K562 (cell line): ENCODE measurements at regions not wholly inside any gene's neighbourhood (a gene's known extent, or its start where the extent isn't known, plus 50 kb on each side); places are given as distances from the start of the nearest gene placed in this dataset.
A peak's percentile ranks its signal among the peaks of the same experiment; 100 is the strongest.

Source experiments
- BACH1 ChIP-seq: fragments of 200-800 bp; sonication (Bioruptor generic); IDR thresholded peaks from 2 replicates; pipeline ENCODE4 v1.6.1; 2016; ENCODE audit warnings: missing genetic modification characterization, missing compliant biosample characterization
- C11orf30 ChIP-seq: fragments of 450-650 bp; IDR thresholded peaks from 2 replicates; pipeline ENCODE4 v1.6.1; 2016; ENCODE audit warnings: low read depth, mild to moderate bottlenecking
- ELF1 ChIP-seq: fragments of 200-800 bp; sonication (Bioruptor generic); IDR thresholded peaks from 2 replicates; pipeline ENCODE4 v1.6.1; 2016; ENCODE audit warnings: missing genetic modification characterization, missing compliant biosample characterization
- JUN ChIP-seq, 2 experiments: sonication (generic) in 1 of 2; formaldehyde crosslinking in 1 of 2; IDR thresholded peaks; 2 replicates each; pipeline versions ENCODE4 v1.6.1 to v1.8.0; 2012 to 2022; ENCODE audit warnings: borderline replicate concordance in 2 of 2, mild to moderate bottlenecking in 2 of 2, improper control_type of control experiment in 1 of 2, low read depth in 1 of 2, low read length in 1 of 2, missing genetic modification reagents in 1 of 2
- L3MBTL2 ChIP-seq: fragments of 450-650 bp; IDR thresholded peaks from 2 replicates; pipeline ENCODE4 v1.6.1; 2016; ENCODE audit warnings: mild to moderate bottlenecking, moderate library complexity
- MAFG ChIP-seq: fragments of 450-650 bp; conservative IDR thresholded peaks from 2 replicates; pipeline ENCODE4 v1.6.1; 2016; ENCODE audit warnings: missing genetic modification characterization, missing compliant biosample characterization
- MECOM ChIP-seq: fragments of 250-450 bp; sonication (Bioruptor Pico); IDR thresholded peaks from 2 replicates; pipeline ENCODE4 v1.8.0; 2022; ENCODE audit warnings: inconsistent platforms
- NBN ChIP-seq: fragments of 450-650 bp; IDR thresholded peaks from 2 replicates; pipeline ENCODE4 v1.6.1; 2016; ENCODE audit warnings: low read depth, mild to moderate bottlenecking
- POU5F1 ChIP-seq: fragments of 150-350 bp; IDR thresholded peaks from 2 replicates; pipeline ENCODE4 v1.6.1; 2014; ENCODE audit warnings: borderline replicate concordance, low read length, low read depth, mild to moderate bottlenecking; ENCODE audit not compliant: partially characterized antibody
- RBFOX2 ChIP-seq: fragments of 200-400 bp; formaldehyde crosslinking; IDR thresholded peaks from 2 replicates; pipeline ENCODE4 v1.6.1; 2017; ENCODE audit warnings: low read depth, mild to moderate bottlenecking, low read length, moderate library complexity
- SIN3A ChIP-seq, 2 experiments: fragments of 150-350 bp in 1 of 2; IDR thresholded peaks; 2 replicates each; pipeline ENCODE4 v1.6.1; 2011 to 2016; ENCODE audit warnings: borderline replicate concordance in 2 of 2, low read depth in 2 of 2, low read length in 2 of 2, mild to moderate bottlenecking in 2 of 2, moderate library complexity in 2 of 2; ENCODE audit not compliant: control insufficient read depth in 1 of 2
- SMARCA4 ChIP-seq: fragments of 450-650 bp; IDR thresholded peaks from 2 replicates; pipeline ENCODE4 v1.6.1; 2016
- TF ChIP-seq, protein P1 (sequence below): fragments of 250-450 bp; sonication (Bioruptor Pico); IDR thresholded peaks from 2 replicates; pipeline ENCODE4 v1.4.0; 2020; ENCODE audit warnings: mild to moderate bottlenecking, moderate library complexity, borderline replicate concordance
- TF ChIP-seq, protein P2 (sequence below), 3 experiments: IDR thresholded peaks in 2 of 3; conservative IDR thresholded peaks in 1 of 3; 2 replicates each; pipeline ENCODE4 v1.5.1; 2011 to 2012; ENCODE audit warnings: low read length in 3 of 3, mild to moderate bottlenecking in 3 of 3, control low read depth in 2 of 3, improper control_type of control experiment in 1 of 3, inconsistent platforms in 1 of 3, low read depth in 1 of 3, mixed read lengths in 1 of 3, moderate library complexity in 1 of 3; ENCODE audit not compliant: insufficient read depth in 2 of 3
- TF ChIP-seq, protein P3 (sequence below): fragments of 250-450 bp; sonication (Bioruptor Pico); IDR thresholded peaks from 2 replicates; pipeline ENCODE4 v1.5.1; 2021; ENCODE audit warnings: mild to moderate bottlenecking
- TF ChIP-seq, protein P4 (sequence below): sonication (generic); formaldehyde crosslinking; IDR thresholded peaks from 2 replicates; pipeline ENCODE4 v1.8.0; 2023; ENCODE audit warnings: mild to moderate bottlenecking, missing genetic modification reagents

DNA sequence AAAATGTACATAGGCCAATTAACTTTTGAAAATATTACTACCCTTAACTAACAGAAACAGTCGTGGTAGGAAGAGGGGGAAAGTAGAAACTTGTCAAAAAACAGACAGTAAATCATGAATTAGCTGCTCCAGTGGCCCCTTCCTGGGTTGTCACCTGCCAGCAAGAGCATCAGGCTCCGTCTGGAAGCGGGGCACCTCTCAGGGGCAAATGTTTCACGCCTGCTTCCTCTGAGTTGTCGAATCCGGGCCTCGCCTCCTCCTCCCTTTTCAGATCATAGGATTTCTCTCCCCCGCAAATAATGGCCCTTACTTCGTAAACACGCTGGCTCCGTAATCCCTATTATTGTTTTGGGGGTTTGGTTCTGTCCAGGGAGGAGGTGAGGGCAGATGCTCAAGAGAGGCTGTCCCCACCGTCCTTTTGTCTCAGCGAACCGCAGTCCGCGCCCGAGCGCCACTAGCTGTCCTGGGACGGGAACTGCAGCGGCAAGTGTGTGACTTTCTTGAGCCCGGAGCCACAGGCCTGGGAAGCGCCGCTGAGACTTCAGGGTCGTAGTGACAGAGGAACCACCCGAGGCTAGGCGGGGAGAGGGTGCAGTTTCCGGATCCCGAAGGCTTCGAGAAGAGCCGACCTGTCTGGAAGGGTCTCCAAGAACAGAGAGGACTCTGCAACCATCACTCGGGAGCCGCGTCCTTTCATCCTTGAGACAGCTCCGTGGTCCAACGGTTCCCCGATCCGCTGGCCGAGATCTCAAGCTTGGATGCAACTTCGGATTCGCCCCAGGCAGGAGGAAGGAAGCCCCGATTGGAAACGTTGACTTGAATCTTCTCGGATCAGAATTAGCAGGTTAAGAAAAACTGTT lies 214.5 kb upstream of the ZNF184 start (continued):
- TF ChIP-seq, protein P1, sequence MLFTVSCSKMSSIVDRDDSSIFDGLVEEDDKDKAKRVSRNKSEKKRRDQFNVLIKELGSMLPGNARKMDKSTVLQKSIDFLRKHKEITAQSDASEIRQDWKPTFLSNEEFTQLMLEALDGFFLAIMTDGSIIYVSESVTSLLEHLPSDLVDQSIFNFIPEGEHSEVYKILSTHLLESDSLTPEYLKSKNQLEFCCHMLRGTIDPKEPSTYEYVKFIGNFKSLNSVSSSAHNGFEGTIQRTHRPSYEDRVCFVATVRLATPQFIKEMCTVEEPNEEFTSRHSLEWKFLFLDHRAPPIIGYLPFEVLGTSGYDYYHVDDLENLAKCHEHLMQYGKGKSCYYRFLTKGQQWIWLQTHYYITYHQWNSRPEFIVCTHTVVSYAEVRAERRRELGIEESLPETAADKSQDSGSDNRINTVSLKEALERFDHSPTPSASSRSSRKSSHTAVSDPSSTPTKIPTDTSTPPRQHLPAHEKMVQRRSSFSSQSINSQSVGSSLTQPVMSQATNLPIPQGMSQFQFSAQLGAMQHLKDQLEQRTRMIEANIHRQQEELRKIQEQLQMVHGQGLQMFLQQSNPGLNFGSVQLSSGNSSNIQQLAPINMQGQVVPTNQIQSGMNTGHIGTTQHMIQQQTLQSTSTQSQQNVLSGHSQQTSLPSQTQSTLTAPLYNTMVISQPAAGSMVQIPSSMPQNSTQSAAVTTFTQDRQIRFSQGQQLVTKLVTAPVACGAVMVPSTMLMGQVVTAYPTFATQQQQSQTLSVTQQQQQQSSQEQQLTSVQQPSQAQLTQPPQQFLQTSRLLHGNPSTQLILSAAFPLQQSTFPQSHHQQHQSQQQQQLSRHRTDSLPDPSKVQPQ (CRISPR knock-in tag): no peak
- 0 out of 2 replicates have a peak, but pooled peaks have one; percentile 26 for TF ChIP-seq ELF1 (tag)
- no peak; the same call in 1 of the 2 replicates for TF ChIP-seq SMARCA4
- no peak for TF ChIP-seq JUN (IDR thresholded peaks at IDR 0.05; ENCODE audit: borderline replicate concordance, low read depth, low read length)
- no peak for TF ChIP-seq JUN (CRISPR knock-in tag; IDR thresholded peaks at IDR 0.05; ENCODE audit: borderline replicate concordance)
- TF ChIP-seq L3MBTL2: peak; percentile 37; the same call in 1 of the 2 replicates
- TF ChIP-seq SIN3A (IDR thresholded peaks at IDR 0.05; ENCODE audit: borderline replicate concordance in 2 of 2, control insufficient read depth in 1 of 2, low read depth in 2 of 2, low read length in 2 of 2): 0 out of 4 replicates have a peak, but pooled peaks of 1 of the 2 experiments have one; percentile 53
- peak; percentile 25 for TF ChIP-seq POU5F1
- TF ChIP-seq, protein P2, sequence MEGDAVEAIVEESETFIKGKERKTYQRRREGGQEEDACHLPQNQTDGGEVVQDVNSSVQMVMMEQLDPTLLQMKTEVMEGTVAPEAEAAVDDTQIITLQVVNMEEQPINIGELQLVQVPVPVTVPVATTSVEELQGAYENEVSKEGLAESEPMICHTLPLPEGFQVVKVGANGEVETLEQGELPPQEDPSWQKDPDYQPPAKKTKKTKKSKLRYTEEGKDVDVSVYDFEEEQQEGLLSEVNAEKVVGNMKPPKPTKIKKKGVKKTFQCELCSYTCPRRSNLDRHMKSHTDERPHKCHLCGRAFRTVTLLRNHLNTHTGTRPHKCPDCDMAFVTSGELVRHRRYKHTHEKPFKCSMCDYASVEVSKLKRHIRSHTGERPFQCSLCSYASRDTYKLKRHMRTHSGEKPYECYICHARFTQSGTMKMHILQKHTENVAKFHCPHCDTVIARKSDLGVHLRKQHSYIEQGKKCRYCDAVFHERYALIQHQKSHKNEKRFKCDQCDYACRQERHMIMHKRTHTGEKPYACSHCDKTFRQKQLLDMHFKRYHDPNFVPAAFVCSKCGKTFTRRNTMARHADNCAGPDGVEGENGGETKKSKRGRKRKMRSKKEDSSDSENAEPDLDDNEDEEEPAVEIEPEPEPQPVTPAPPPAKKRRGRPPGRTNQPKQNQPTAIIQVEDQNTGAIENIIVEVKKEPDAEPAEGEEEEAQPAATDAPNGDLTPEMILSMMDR (IDR thresholded peaks at IDR 0.05 in 2 of 3, conservative IDR thresholded peaks at IDR 0.05 in 1 of 3; ENCODE audit: insufficient read depth in 2 of 3, low read depth in 1 of 3, low read length in 3 of 3): peak; percentile 92 to 96 (median 95)
- TF ChIP-seq NBN: 0 out of 2 replicates have a peak, but pooled peaks have one; percentile 10
- peak; percentile 66 for TF ChIP-seq RBFOX2
- TF ChIP-seq, protein P3, sequence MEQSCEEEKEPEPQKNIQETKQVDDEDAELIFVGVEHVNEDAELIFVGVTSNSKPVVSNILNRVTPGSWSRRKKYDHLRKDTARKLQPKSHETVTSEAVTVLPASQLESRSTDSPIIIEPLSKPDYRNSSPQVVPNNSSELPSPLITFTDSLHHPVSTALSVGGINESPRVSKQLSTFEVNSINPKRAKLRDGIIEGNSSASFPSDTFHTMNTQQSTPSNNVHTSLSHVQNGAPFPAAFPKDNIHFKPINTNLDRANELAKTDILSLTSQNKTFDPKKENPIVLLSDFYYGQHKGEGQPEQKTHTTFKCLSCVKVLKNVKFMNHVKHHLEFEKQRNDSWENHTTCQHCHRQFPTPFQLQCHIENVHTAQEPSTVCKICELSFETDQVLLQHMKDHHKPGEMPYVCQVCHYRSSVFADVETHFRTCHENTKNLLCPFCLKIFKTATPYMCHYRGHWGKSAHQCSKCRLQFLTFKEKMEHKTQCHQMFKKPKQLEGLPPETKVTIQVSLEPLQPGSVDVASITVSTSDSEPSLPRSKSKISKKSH (CRISPR knock-in tag): no peak
- TF ChIP-seq BACH1 (tag): no peak
- TF ChIP-seq MECOM: peak; percentile 95
- TF ChIP-seq, protein P4, sequence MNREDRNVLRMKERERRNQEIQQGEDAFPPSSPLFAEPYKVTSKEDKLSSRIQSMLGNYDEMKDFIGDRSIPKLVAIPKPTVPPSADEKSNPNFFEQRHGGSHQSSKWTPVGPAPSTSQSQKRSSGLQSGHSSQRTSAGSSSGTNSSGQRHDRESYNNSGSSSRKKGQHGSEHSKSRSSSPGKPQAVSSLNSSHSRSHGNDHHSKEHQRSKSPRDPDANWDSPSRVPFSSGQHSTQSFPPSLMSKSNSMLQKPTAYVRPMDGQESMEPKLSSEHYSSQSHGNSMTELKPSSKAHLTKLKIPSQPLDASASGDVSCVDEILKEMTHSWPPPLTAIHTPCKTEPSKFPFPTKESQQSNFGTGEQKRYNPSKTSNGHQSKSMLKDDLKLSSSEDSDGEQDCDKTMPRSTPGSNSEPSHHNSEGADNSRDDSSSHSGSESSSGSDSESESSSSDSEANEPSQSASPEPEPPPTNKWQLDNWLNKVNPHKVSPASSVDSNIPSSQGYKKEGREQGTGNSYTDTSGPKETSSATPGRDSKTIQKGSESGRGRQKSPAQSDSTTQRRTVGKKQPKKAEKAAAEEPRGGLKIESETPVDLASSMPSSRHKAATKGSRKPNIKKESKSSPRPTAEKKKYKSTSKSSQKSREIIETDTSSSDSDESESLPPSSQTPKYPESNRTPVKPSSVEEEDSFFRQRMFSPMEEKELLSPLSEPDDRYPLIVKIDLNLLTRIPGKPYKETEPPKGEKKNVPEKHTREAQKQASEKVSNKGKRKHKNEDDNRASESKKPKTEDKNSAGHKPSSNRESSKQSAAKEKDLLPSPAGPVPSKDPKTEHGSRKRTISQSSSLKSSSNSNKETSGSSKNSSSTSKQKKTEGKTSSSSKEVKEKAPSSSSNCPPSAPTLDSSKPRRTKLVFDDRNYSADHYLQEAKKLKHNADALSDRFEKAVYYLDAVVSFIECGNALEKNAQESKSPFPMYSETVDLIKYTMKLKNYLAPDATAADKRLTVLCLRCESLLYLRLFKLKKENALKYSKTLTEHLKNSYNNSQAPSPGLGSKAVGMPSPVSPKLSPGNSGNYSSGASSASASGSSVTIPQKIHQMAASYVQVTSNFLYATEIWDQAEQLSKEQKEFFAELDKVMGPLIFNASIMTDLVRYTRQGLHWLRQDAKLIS (CRISPR knock-in tag): peak; percentile 64; the same call in 1 of the 2 replicates
- TF ChIP-seq C11orf30: no peak
- TF ChIP-seq MAFG (tag): no peak
